H1 (cell line): ENCODE measurements at regions not wholly inside any gene's neighbourhood (a gene's known extent, or its start where the extent isn't known, plus 50 kb on each side); places are given as distances from the start of the nearest gene placed in this dataset.

Source experiments
- CTCF ChIA-PET: fragments of 300-600 bp; sonication (Branson Sonifier 250); formaldehyde crosslinking; loops from one replicate; lab custom pipeline; 2021; ENCODE audit not compliant: partially characterized antibody; lab: Charles Lee
- POLR2A ChIA-PET: fragments of 300-600 bp; sonication (Branson Sonifier 250); formaldehyde crosslinking; loops from one replicate; lab custom pipeline; 2021; ENCODE audit warnings: inconsistent platforms; ENCODE audit not compliant: partially characterized antibody; lab: Charles Lee
- DNase-seq, 2 experiments: peaks; one replicate each; pipeline versions ENCODE4 v3.0.0 to v3.0.0-alpha.2; 2010 to 2022; ENCODE audit warnings: low spot score in 2 of 2, low read depth in 1 of 2, mixed read lengths in 1 of 2
- FAIRE-seq: peaks from 2 replicates; lab custom pipeline; 2011; peaks lifted over from hg19 to GRCh38; lab: Jason Lieb, UNC
- H2AFZ ChIP-seq: 2 replicates; pipeline ENCODE4 v1.8.1; 2012; ENCODE audit warnings: low read length, inconsistent platforms
- H2AK5ac ChIP-seq: 2 replicates; pipeline ENCODE4 v1.6.1; 2013; ENCODE audit warnings: low read depth, low read length
- H2BK120ac ChIP-seq: replicated peaks from 2 replicates; pipeline ENCODE3; 2013; ENCODE audit warnings: low read depth, low read length, inconsistent platforms
- H2BK12ac ChIP-seq: 2 replicates; pipeline ENCODE4 v1.6.1; 2013; ENCODE audit warnings: low read depth, low read length
- H2BK15ac ChIP-seq: 2 replicates; pipeline ENCODE4 v1.6.1; 2013; ENCODE audit warnings: low read length
- H2BK20ac ChIP-seq: 2 replicates; pipeline ENCODE4 v1.6.1; 2013; ENCODE audit warnings: low read length
- H2BK5ac ChIP-seq: 2 replicates; pipeline ENCODE4 v1.6.1; 2013; ENCODE audit warnings: low read depth, low read length
- H3K14ac ChIP-seq: 2 replicates; pipeline ENCODE4 v1.6.1; 2013; ENCODE audit warnings: inconsistent platforms; ENCODE audit not compliant: insufficient read length
- H3K18ac ChIP-seq: 2 replicates; pipeline ENCODE4 v1.6.1; 2013; ENCODE audit warnings: low read length; ENCODE audit errors: extremely low read depth
- H3K23ac ChIP-seq: 2 replicates; pipeline ENCODE4 v1.6.1; 2013; ENCODE audit warnings: inconsistent platforms; ENCODE audit not compliant: insufficient read length
- H3K23me2 ChIP-seq: 2 replicates; pipeline ENCODE4 v1.6.1; 2013; ENCODE audit warnings: low read depth, low read length
- H3K27ac ChIP-seq: 2 replicates; pipeline ENCODE4 v1.6.1; 2011; ENCODE audit warnings: low read depth, low read length, inconsistent platforms
- H3K27me3 ChIP-seq, 4 experiments: replicated peaks in 1 of 4; 1 replicate in 1 of 4; 2 replicates in 3 of 4; pipeline versions ENCODE4 v1.6.1 to v1.8.1; 2011 to 2013; ENCODE audit warnings: low read length in 3 of 4, mild to moderate bottlenecking in 3 of 4, inconsistent platforms in 2 of 4, mixed read lengths in 2 of 4, moderate library complexity in 1 of 4; ENCODE audit not compliant: control insufficient read depth in 3 of 4, insufficient read depth in 3 of 4; ENCODE audit errors: extremely low read depth in 1 of 4
- H3K36me3 ChIP-seq, 4 experiments: 2 replicates each; pipeline versions ENCODE4 v1.6.1 to v1.8.1; 2011 to 2013; ENCODE audit warnings: mild to moderate bottlenecking in 4 of 4, low read length in 3 of 4, moderate library complexity in 2 of 4, control low read depth in 1 of 4, inconsistent platforms in 1 of 4; ENCODE audit not compliant: insufficient read depth in 4 of 4, control insufficient read depth in 2 of 4
- H3K4ac ChIP-seq: replicated peaks from 2 replicates; pipeline ENCODE3; 2013; ENCODE audit warnings: low read length, low read depth, mixed read lengths, inconsistent platforms; ENCODE audit not compliant: insufficient read length
- H3K4me1 ChIP-seq, 4 experiments: replicated peaks in 1 of 4; 1 replicate in 1 of 4; 2 replicates in 3 of 4; pipeline versions ENCODE4 v1.6.1 to v1.8.1; 2011 to 2013; ENCODE audit warnings: low read length in 3 of 4, inconsistent platforms in 2 of 4, mixed read lengths in 1 of 4; ENCODE audit not compliant: insufficient read depth in 4 of 4, control insufficient read depth in 3 of 4
- H3K4me2 ChIP-seq, 2 experiments: 2 replicates each; pipeline versions ENCODE4 v1.6.1 to v1.8.1; 2011 to 2013; ENCODE audit warnings: low read depth in 2 of 2, low read length in 2 of 2, control low read depth in 1 of 2, inconsistent platforms in 1 of 2, mild to moderate bottlenecking in 1 of 2; ENCODE audit not compliant: insufficient read depth in 1 of 2
- H3K4me3 ChIP-seq, 4 experiments: fragments of 200-600, 300-600 bp in 1 of 4; sonication (generic), shearing (Covaris generic), sonication (Bioruptor Twin) in 1 of 4; 2 replicates each; pipeline versions ENCODE4 v1.5.1 to v1.8.1; 2011 to 2016; ENCODE audit warnings: low read length in 4 of 4, low read depth in 3 of 4, control low read depth in 2 of 4, inconsistent platforms in 2 of 4, mild to moderate bottlenecking in 2 of 4, mixed read lengths in 1 of 4, moderate library complexity in 1 of 4; ENCODE audit not compliant: insufficient read depth in 2 of 4; ENCODE audit errors: extremely low read depth in 1 of 4
- H3K56ac ChIP-seq: replicated peaks from 2 replicates; pipeline ENCODE3; 2013; ENCODE audit warnings: low read depth, mild to moderate bottlenecking, mixed read lengths, low read length, inconsistent platforms; ENCODE audit not compliant: insufficient read length
- H3K79me1 ChIP-seq: 2 replicates; pipeline ENCODE4 v1.6.1; 2013; ENCODE audit warnings: low read depth, low read length, control low read depth
- H3K79me2 ChIP-seq, 2 experiments: 2 replicates each; pipeline versions ENCODE4 v1.6.1 to v1.8.1; 2012 to 2013; ENCODE audit warnings: low read length in 2 of 2, mild to moderate bottlenecking in 2 of 2, inconsistent platforms in 1 of 2; ENCODE audit not compliant: insufficient read depth in 2 of 2, control insufficient read depth in 1 of 2
- H3K9ac ChIP-seq, 4 experiments: replicated peaks in 1 of 4; 1 replicate in 1 of 4; 2 replicates in 3 of 4; pipeline versions ENCODE4 v1.6.1 to v1.8.1; 2011 to 2013; ENCODE audit warnings: low read depth in 3 of 4, low read length in 3 of 4, control low read depth in 2 of 4, mild to moderate bottlenecking in 2 of 4, moderate library complexity in 2 of 4, inconsistent platforms in 1 of 4; ENCODE audit errors: extremely low read depth in 1 of 4
- H3K9me3 ChIP-seq, 2 experiments: 2 replicates each; pipeline versions ENCODE4 v1.6.1 to v1.8.1; 2012 to 2013; ENCODE audit warnings: mild to moderate bottlenecking in 2 of 2, moderate library complexity in 2 of 2, control low read depth in 1 of 2, inconsistent platforms in 1 of 2, low read depth in 1 of 2, low read length in 1 of 2, mixed read lengths in 1 of 2; ENCODE audit not compliant: insufficient read depth in 2 of 2
- H4K20me1 ChIP-seq, 2 experiments: replicated peaks in 1 of 2; 2 replicates each; pipeline versions ENCODE3 to v1.8.1; 2011 to 2013; ENCODE audit warnings: inconsistent platforms in 2 of 2, low read length in 2 of 2, mild to moderate bottlenecking in 1 of 2; ENCODE audit not compliant: insufficient read depth in 2 of 2, control insufficient read depth in 1 of 2
- H4K5ac ChIP-seq: 2 replicates; pipeline ENCODE4 v1.6.1; 2013; ENCODE audit warnings: low read length, low read depth, mixed read lengths, inconsistent platforms; ENCODE audit not compliant: insufficient read length
- H4K8ac ChIP-seq: 2 replicates; pipeline ENCODE4 v1.8.0; 2013; ENCODE audit warnings: mild to moderate bottlenecking, moderate library complexity, low read length, inconsistent platforms; ENCODE audit not compliant: insufficient read depth; ENCODE audit errors: extremely low read depth
- H4K91ac ChIP-seq: replicated peaks from 2 replicates; pipeline ENCODE3; 2013; ENCODE audit warnings: low read length, mixed read lengths, inconsistent platforms; ENCODE audit not compliant: insufficient read length
- CREB1 ChIP-seq: IDR thresholded peaks from 2 replicates; pipeline ENCODE4 v1.6.1; 2012; ENCODE audit warnings: inconsistent platforms
- HDAC6 ChIP-seq: IDR thresholded peaks from one replicate; pipeline ENCODE4 v1.7.1; 2012; ENCODE audit warnings: low read depth, mild to moderate bottlenecking, inconsistent platforms, low read length, moderate library complexity
- TBP ChIP-seq: IDR thresholded peaks from 2 replicates; pipeline ENCODE4 v1.6.1; 2011; ENCODE audit warnings: low read depth, low read length, improper control_type of control experiment

DNA sequence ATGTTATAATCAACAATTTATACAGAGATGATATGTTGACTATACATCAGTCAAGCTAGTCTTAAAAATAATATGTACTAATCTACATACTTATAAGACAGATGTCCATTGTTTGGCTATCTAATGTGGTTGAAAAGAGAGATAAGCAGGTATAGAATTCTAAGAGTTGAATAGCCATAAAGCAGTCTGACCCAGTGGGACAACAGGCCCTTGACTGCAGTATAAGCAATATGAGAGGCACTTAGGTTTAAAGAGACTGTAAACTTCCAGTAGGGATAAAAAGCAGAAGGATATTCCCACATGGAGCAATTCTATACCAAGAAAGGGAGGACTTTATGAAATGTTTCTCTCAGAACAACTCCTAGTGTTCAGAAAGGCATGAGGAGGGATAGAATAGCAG, 139.3 kb downstream of the ELAPOR2 start:
- CTCF ChIA-PET, result interaction anchor here (1.4 kb wide), 1 partner anchor 8 kb away, joined by 5 read pairs; no protein-coding TSS in a partner anchor

More for the DNA sequence above, 139.3 kb downstream of the ELAPOR2 start:
- Histone ChIP-seq H3K79me1 (no peaks in the 10 kb centered on the region), H3K27ac (no peak overlapping the region), H3K56ac (no peak overlapping the region), H3K14ac (no peak overlapping the region), H3K23ac (no peak overlapping the region), H3K4me1 (no peaks in the 10 kb centered on the region), H2BK20ac (no peak overlapping the region), H2BK12ac (no peak overlapping the region), H2AK5ac (no peak overlapping the region), H2BK5ac (no peak overlapping the region), H3K4ac (no peak overlapping the region), H2AFZ (no peak overlapping the region), H3K23me2 (no peaks in the 10 kb centered on the region), H3K9ac (no peak overlapping the region), H2BK15ac (no peak overlapping the region)
- no peak for DNase-seq
- TF ChIP-seq CREB1 (no peak), HDAC6 (no peak), TBP (no peak)
- TF ChIP-seq, all 59 proteins: peak for 0
- Histone ChIP-seq H3K36me3 (peaks cover 0 to 7% (median 3%) of the 10 kb centered on the region in 4 experiments; a peak in 4 of 8 replicates), H3K4me3 (no peak overlapping the region), H3K27me3 (peaks cover 2 to 12% (median 6%) of the 10 kb centered on the region in 4 experiments; a peak in 4 of 7 replicates), H4K91ac (no peak overlapping the region), H3K79me2 (no peaks in the 10 kb centered on the region), H3K18ac (no peak overlapping the region), H2BK120ac (no peak overlapping the region), H3K9me3 (no peaks in the 10 kb centered on the region), H4K20me1 (peaks cover 0 to 4% of the 10 kb centered on the region in 2 experiments), H4K5ac (no peak overlapping the region), H3K4me2 (no peak overlapping the region), H4K8ac (no peak overlapping the region)
- POLR2A ChIA-PET, result no interaction called here
- no peak for FAIRE-seq
